H9 (cell line): ENCODE measurements at regions not wholly inside any gene's neighbourhood (a gene's known extent, or its start where the extent isn't known, plus 50 kb on each side); places are given as distances from the start of the nearest gene placed in this dataset.

Experiments used
- DNase-seq: peaks from one replicate; pipeline ENCODE4 v3.0.0-alpha.2; 2017
- H2AFZ ChIP-seq: one replicate; pipeline ENCODE4 v1.6.1; 2013; ENCODE audit warnings: mild to moderate bottlenecking, low read length, control low read depth, moderate library complexity
- H2AK5ac ChIP-seq: 2 replicates; pipeline ENCODE4 v1.6.1; 2013; ENCODE audit warnings: low read length, control low read depth, mixed read lengths; ENCODE audit not compliant: insufficient read length
- H2BK120ac ChIP-seq: one replicate; pipeline ENCODE4 v1.6.1; 2013; ENCODE audit warnings: low read depth, mild to moderate bottlenecking, low read length, control low read depth, inconsistent platforms; ENCODE audit not compliant: poor library complexity, severe bottlenecking
- H2BK12ac ChIP-seq: 2 replicates; pipeline ENCODE4 v1.6.1; 2013; ENCODE audit warnings: low read length, control low read depth, mixed read lengths, low read depth; ENCODE audit not compliant: insufficient read length
- H2BK15ac ChIP-seq: 2 replicates; pipeline ENCODE4 v1.6.1; 2013; ENCODE audit warnings: low read depth, low read length, control low read depth
- H2BK20ac ChIP-seq: one replicate; pipeline ENCODE4 v1.6.1; 2013; ENCODE audit warnings: low read depth, mild to moderate bottlenecking, low read length, control low read depth, inconsistent platforms; ENCODE audit not compliant: poor library complexity, severe bottlenecking
- H2BK5ac ChIP-seq: 2 replicates; pipeline ENCODE4 v1.6.1; 2013; ENCODE audit warnings: low read length, control low read depth, mixed read lengths; ENCODE audit not compliant: insufficient read length
- H3K14ac ChIP-seq: 2 replicates; pipeline ENCODE4 v1.6.1; 2013; ENCODE audit warnings: low read length, control low read depth; ENCODE audit not compliant: insufficient read depth
- H3K18ac ChIP-seq: 2 replicates; pipeline ENCODE4 v1.6.1; 2013; ENCODE audit warnings: low read depth, mild to moderate bottlenecking, mixed read lengths, low read length, control low read depth; ENCODE audit not compliant: insufficient read length
- H3K23ac ChIP-seq: 2 replicates; pipeline ENCODE4 v1.6.1; 2013; ENCODE audit warnings: low read length, control low read depth, mixed read lengths, low read depth; ENCODE audit not compliant: insufficient read length
- H3K23me2 ChIP-seq: 2 replicates; pipeline ENCODE4 v1.6.1; 2013; ENCODE audit warnings: low read depth, mild to moderate bottlenecking, mixed read lengths, low read length, control low read depth; ENCODE audit not compliant: insufficient read length, poor library complexity, severe bottlenecking
- H3K27ac ChIP-seq: 2 replicates; pipeline ENCODE4 v1.5.1; 2013; ENCODE audit warnings: low read length, control low read depth, mixed read lengths, low read depth; ENCODE audit not compliant: insufficient read length
- H3K27me3 ChIP-seq: 2 replicates; pipeline ENCODE4 v1.6.1; 2013; ENCODE audit warnings: low read length, control low read depth, inconsistent platforms; ENCODE audit not compliant: insufficient read depth
- H3K4ac ChIP-seq: 2 replicates; pipeline ENCODE4 v1.6.1; 2013; ENCODE audit warnings: low read depth, mild to moderate bottlenecking, control low read depth, inconsistent platforms, low read length, moderate library complexity
- H3K4me1 ChIP-seq: 2 replicates; pipeline ENCODE4 v1.6.1; 2013; ENCODE audit warnings: low read length, control low read depth, inconsistent platforms; ENCODE audit not compliant: insufficient read depth
- H3K4me2 ChIP-seq: 2 replicates; pipeline ENCODE4 v1.6.1; 2013; ENCODE audit warnings: low read length, control low read depth, mixed read lengths; ENCODE audit not compliant: insufficient read length, insufficient read depth
- H3K56ac ChIP-seq: 2 replicates; pipeline ENCODE4 v1.6.1; 2013; ENCODE audit warnings: low read depth, mild to moderate bottlenecking, mixed read lengths, low read length, control low read depth; ENCODE audit not compliant: insufficient read length
- H3K79me1 ChIP-seq: 2 replicates; pipeline ENCODE4 v1.6.1; 2013; ENCODE audit warnings: low read depth, mild to moderate bottlenecking, moderate library complexity, low read length, control low read depth, inconsistent platforms; ENCODE audit not compliant: insufficient read depth, poor library complexity, severe bottlenecking
- H3K79me2 ChIP-seq: 2 replicates; pipeline ENCODE4 v1.6.1; 2013; ENCODE audit warnings: low read length, control low read depth, inconsistent platforms; ENCODE audit not compliant: insufficient read depth
- H3K9ac ChIP-seq: 2 replicates; pipeline ENCODE4 v1.6.1; 2013; ENCODE audit warnings: low read length, control low read depth, mixed read lengths; ENCODE audit not compliant: insufficient read length; ENCODE audit errors: extremely low read depth
- H3K9me3 ChIP-seq: one replicate; pipeline ENCODE4 v1.6.1; 2013; ENCODE audit warnings: low read depth, low read length, inconsistent platforms; ENCODE audit not compliant: control insufficient read depth
- H3T11ph ChIP-seq: one replicate; pipeline ENCODE4 v1.6.1; 2013; ENCODE audit warnings: mild to moderate bottlenecking, low read length, control low read depth, inconsistent platforms
- H4K20me1 ChIP-seq: one replicate; pipeline ENCODE4 v1.6.1; 2013; ENCODE audit not compliant: control insufficient read depth, insufficient read length, insufficient read depth
- H4K5ac ChIP-seq: 2 replicates; pipeline ENCODE4 v1.6.1; 2013; ENCODE audit warnings: low read depth, mild to moderate bottlenecking, mixed read lengths, low read length, control low read depth; ENCODE audit not compliant: insufficient read length
- H4K8ac ChIP-seq: replicated peaks from 2 replicates; pipeline ENCODE4 v1.6.1; 2013; ENCODE audit warnings: low read length, control low read depth, mixed read lengths, low read depth; ENCODE audit not compliant: insufficient read length
- H4K91ac ChIP-seq: 2 replicates; pipeline ENCODE4 v1.6.1; 2013; ENCODE audit warnings: low read depth, mild to moderate bottlenecking, moderate library complexity, mixed read lengths, low read length, control low read depth; ENCODE audit not compliant: insufficient read length
- H3K27ac Mint-ChIP-seq, 3 experiments: 2 replicates in 2 of 3; 3 replicates in 1 of 3; pipeline ENCODE4 v1.8.0; 2020 to 2021; ENCODE audit warnings: mixed read lengths in 3 of 3, mild to moderate bottlenecking in 1 of 3, moderate library complexity in 1 of 3
- H3K27me3 Mint-ChIP-seq: 2 replicates; pipeline ENCODE4 v1.8.0; 2021; ENCODE audit warnings: low read depth, mild to moderate bottlenecking, moderate library complexity, mixed read lengths
- H3K36me3 Mint-ChIP-seq, 3 experiments: 2 replicates in 2 of 3; 3 replicates in 1 of 3; pipeline ENCODE4 v1.8.0; 2020 to 2021; ENCODE audit warnings: low read depth in 3 of 3, mixed read lengths in 3 of 3; ENCODE audit not compliant: insufficient read depth in 1 of 3
- H3K4me1 Mint-ChIP-seq, 2 experiments: 2 replicates each; pipeline ENCODE4 v1.8.0; 2020; ENCODE audit warnings: mixed read lengths in 2 of 2
- H3K4me3 Mint-ChIP-seq, 2 experiments: 2 replicates in 1 of 2; 3 replicates in 1 of 2; pipeline ENCODE4 v1.8.0; 2020 to 2021; ENCODE audit warnings: mild to moderate bottlenecking in 2 of 2, mixed read lengths in 2 of 2, moderate library complexity in 1 of 2
- H3K9me3 Mint-ChIP-seq, 2 experiments: 2 replicates in 1 of 2; 3 replicates in 1 of 2; pipeline ENCODE4 v1.8.0; 2020; ENCODE audit warnings: mild to moderate bottlenecking in 2 of 2, mixed read lengths in 2 of 2, moderate library complexity in 1 of 2
- WGBS: extraction: QIAGEN DNeasy Blood & Tissue Kit; methylation state at CpG from one replicate; pipeline ENCODE4 v1.1.7; 2013; ENCODE audit warnings: missing lambda C conversion rate, low lambda C conversion rate, mixed read lengths; ENCODE audit not compliant: insufficient read length; ENCODE audit errors: extremely low coverage; 5-methylcytosine and 5-hydroxymethylcytosine counted together
- TF ChIP-seq, protein P1 (sequence below): fragments of 200-600 bp; sonication (generic); conservative IDR thresholded peaks from 3 replicates; pipeline ENCODE4 v1.8.0; 2021; ENCODE audit warnings: antibody characterized with exemption, mild to moderate bottlenecking

DNA sequence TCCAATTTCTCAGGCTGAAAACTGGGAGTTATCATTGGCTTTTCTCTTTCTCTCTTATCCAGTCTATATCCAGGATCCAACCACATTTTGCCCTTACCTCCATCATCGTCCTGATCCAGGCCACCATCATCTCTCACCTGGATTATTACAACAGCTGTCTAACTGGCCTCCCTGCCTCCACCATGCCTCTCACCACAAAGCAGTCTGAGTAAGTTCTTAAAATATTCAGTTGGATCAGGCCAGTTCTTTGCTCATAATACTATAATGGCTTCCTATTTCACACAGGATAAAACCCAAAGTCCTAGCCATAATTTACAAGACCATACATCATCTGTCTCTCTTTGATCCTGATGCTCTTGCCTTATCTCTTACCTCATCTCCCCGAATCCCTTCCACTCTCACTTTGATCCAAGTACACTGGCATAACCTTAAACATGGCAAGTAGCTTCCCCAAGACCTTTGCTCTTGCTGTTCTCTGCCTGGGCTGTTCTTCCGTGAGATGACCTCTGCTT is 133.4 kb upstream of the RAP1B start:
- H3K4me3 Mint-ChIP-seq, result no peak overlapping the region
- H3K9me3 Mint-ChIP-seq, result peaks cover 4 to 8% of the 10 kb centered on the region in 2 experiments; a peak in 3 of 5 replicates
- Histone ChIP-seq H3K27ac (no peak overlapping the region), H3K4ac (no peak overlapping the region), H4K8ac (no peak overlapping the region), H2BK20ac (no peak overlapping the region), H2BK120ac (no peak overlapping the region), H4K20me1 (no peaks in the 10 kb centered on the region), H3K79me1 (no peaks in the 10 kb centered on the region), H3K79me2 (no peaks in the 10 kb centered on the region), H3K9ac (no peak overlapping the region), H3K27me3 (no peaks in the 10 kb centered on the region), H2AK5ac (no peak overlapping the region), H3K23me2 (no peaks in the 10 kb centered on the region), H3K9me3 (no peaks in the 10 kb centered on the region), H3K4me1 (no peaks in the 10 kb centered on the region), H3K18ac (no peak overlapping the region), H3K4me2 (no peak overlapping the region), H3K56ac (no peak overlapping the region), H2BK12ac (no peak overlapping the region), H2AFZ (no peak overlapping the region), H2BK15ac (no peak overlapping the region), H3K23ac (no peak overlapping the region), H2BK5ac (no peak overlapping the region), H4K91ac (no peak overlapping the region), H3K14ac (no peak overlapping the region), H3T11ph (no peak overlapping the region), H4K5ac (no peak overlapping the region)
- peaks cover 0 to 3% (median 0%) of the 10 kb centered on the region in 3 experiments; a peak in 3 of 7 replicates for H3K36me3 Mint-ChIP-seq
- H3K4me1 Mint-ChIP-seq, result peaks cover 0 to 5% of the 10 kb centered on the region in 2 experiments; a peak in 1 of 4 replicates
- TF ChIP-seq, protein P1, sequence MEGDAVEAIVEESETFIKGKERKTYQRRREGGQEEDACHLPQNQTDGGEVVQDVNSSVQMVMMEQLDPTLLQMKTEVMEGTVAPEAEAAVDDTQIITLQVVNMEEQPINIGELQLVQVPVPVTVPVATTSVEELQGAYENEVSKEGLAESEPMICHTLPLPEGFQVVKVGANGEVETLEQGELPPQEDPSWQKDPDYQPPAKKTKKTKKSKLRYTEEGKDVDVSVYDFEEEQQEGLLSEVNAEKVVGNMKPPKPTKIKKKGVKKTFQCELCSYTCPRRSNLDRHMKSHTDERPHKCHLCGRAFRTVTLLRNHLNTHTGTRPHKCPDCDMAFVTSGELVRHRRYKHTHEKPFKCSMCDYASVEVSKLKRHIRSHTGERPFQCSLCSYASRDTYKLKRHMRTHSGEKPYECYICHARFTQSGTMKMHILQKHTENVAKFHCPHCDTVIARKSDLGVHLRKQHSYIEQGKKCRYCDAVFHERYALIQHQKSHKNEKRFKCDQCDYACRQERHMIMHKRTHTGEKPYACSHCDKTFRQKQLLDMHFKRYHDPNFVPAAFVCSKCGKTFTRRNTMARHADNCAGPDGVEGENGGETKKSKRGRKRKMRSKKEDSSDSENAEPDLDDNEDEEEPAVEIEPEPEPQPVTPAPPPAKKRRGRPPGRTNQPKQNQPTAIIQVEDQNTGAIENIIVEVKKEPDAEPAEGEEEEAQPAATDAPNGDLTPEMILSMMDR, result no peak
- H3K27ac Mint-ChIP-seq, result no peak overlapping the region
- no peaks in the 10 kb centered on the region for H3K27me3 Mint-ChIP-seq
- no peak for DNase-seq
- WGBS, result no CpG with 5 or more reads among the region's 3 CpGs
